H1 (cell line): ENCODE measurements at regions not wholly inside any gene's neighbourhood (a gene's known extent, or its start where the extent isn't known, plus 50 kb on each side); places are given as distances from the start of the nearest gene placed in this dataset.

Experiments used
- CTCF ChIP-seq, 3 experiments: IDR thresholded peaks; 1 replicate in 2 of 3; 2 replicates in 1 of 3; pipeline versions ENCODE4 v1.5.1 to v1.6.1; 2011; ENCODE audit warnings: low read length in 3 of 3, mild to moderate bottlenecking in 3 of 3, inconsistent platforms in 2 of 3, low read depth in 1 of 3, moderate library complexity in 1 of 3; ENCODE audit not compliant: insufficient read depth in 1 of 3; ENCODE audit errors: control extremely low read depth in 1 of 3
- EZH2 ChIP-seq: fragments of 200-600 bp; sonication (generic); IDR thresholded peaks from 2 replicates; pipeline ENCODE4 v1.7.1; 2012; ENCODE audit warnings: low read depth, mild to moderate bottlenecking, moderate library complexity, low read length, inconsistent platforms; ENCODE audit not compliant: severe bottlenecking
- SP1 ChIP-seq: IDR thresholded peaks from 2 replicates; pipeline ENCODE4 v1.6.1; 2011; ENCODE audit warnings: low read depth, low read length
- TAF1 ChIP-seq: IDR thresholded peaks from 2 replicates; pipeline ENCODE4 v1.6.1; 2011; ENCODE audit warnings: mild to moderate bottlenecking, low read depth, low read length
- TCF12 ChIP-seq: IDR thresholded peaks from 2 replicates; pipeline ENCODE4 v1.6.1; 2011; ENCODE audit warnings: low read depth, mild to moderate bottlenecking, low read length
- USF2 ChIP-seq: IDR thresholded peaks from 2 replicates; pipeline ENCODE4 v1.6.1; 2011; ENCODE audit warnings: low read length, improper control_type of control experiment

DNA sequence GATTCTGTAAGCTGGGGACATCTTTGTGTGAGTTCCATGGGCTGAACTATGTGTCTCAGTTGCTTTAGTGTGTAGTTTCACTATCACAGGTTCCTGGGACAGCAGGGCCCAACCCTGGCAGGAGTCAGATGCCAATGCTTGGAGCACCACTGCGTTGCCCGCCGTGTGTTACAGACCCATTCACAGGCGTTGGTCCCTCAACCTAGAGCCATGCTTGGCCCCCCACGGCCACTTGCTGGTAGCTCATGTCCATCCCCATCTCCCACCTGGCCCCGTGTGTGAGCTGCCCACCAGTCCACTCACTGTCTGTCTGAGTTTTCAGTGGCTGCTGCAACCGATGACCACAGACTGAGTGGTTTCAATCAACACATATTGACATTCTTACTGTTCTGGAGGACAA lies 546.9 kb downstream of the TCERG1L start:
- TF ChIP-seq USF2: no peak
- TF ChIP-seq SP1: no peak
- TF ChIP-seq TCF12: no peak
- TF ChIP-seq CTCF (IDR thresholded peaks at IDR 0.05; ENCODE audit: control extremely low read depth in 1 of 3, insufficient read depth in 1 of 3, low read depth in 1 of 3, low read length in 3 of 3): no peak
- TF ChIP-seq TAF1: no peak
- no peak for TF ChIP-seq EZH2
